GM19240 (cell line): ENCODE measurements at regions not wholly inside any gene's neighbourhood (a gene's known extent, or its start where the extent isn't known, plus 50 kb on each side); places are given as distances from the start of the nearest gene placed in this dataset.
"Not testable (repeated sequence)": the region's sequence is repeated elsewhere in the genome, so short reads cannot be mapped to it uniquely, and the experiment has no call there.

ENCODE experiments used
- DNase-seq: peaks from one replicate; pipeline ENCODE4 v3.0.0; 2011; ENCODE audit warnings: low spot score; ENCODE audit not compliant: insufficient read length

GRCh38 chr5:91963166-91963565 is 580.0 kb upstream of the ARRDC3 start:
- DNase-seq, result no peak

- DNase-seq, result no peak
Observed at GRCh38 chr5:91957666-91958065, 574.5 kb upstream of the ARRDC3 start.

DNA sequence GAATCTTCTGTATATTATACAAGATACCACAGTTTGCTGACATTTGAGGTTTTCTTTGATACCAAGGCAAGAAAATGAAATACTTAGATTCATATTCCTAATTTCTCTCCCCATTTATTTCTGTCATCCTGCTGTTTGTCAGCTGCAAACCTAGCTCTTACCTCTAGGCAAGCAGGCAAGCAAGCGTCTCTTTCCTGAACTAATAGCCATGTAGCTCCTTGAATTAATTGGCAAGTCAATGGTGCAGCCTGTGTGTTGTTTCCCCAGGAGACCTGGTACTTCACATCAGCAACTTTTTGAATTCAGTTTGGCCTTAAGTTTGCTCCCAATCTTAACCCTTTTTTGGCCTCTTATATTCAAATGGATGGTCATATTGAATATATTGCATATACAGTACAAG is 573.6 kb upstream of the ARRDC3 start:
- no peak for DNase-seq

DNA sequence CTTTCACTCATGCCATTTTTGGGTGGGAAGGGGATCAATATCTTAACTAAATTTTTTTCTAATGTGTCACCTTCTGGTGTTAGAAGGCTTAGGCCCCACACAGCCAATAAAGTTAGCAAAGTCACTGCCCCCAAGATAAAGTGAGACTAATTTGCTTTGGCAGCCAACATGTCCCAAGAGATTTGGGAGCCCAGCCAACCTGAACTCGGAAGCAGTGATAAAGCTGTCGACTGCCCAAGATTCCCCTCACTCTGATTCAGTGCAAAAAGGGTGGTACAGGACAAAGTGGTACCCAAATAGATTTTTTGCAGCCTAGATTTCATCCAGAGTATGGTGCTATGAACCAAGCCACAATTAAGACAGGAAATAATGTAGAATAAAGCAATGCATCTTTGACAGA is 572.5 kb upstream of the ARRDC3 start:
- DNase-seq, result no peak

- DNase-seq, result no peak
Observed at GRCh38 chr5:91954136-91954535, 571.0 kb upstream of the ARRDC3 start.

DNA sequence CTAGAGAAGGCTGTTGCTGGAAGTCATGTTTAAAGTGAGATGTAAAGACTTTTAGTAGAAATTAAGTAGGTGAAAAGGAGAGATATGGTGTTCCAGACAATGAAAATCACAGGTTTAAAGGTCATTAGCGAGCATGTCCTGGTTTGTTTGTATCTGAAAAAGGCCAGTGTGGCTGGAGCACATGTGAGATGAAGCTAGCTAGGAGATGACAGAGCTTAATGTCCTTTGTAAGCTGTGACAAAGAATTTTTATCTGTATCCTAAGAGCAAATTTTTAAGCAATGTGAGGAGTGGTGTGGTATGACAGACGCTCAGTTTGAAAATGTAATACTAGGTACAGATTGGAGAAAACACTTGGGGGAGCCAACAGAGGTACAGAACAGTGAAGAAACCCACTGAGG is 567.2 kb upstream of the ARRDC3 start:
- no peak for DNase-seq

DNA sequence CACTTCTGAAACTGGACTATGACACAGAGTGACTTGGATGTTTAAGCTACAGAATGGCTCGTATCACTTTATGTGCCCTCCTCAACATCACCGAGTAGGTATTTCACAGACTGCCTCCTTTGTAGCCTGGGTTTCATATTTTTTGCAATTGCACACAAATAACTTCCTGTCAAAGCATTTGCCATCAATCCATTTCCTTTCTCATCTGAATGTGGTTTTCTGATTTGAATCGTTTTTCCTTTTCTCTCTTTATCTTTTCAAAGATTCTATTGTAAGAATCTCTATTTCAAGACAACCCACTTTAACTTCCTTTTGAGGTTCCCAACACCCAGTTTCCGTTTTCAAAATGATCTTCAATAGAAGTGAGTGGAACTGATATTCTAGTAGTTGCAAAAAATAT is 563.8 kb upstream of the ARRDC3 start:
- no peak for DNase-seq

GRCh38 chr5:91941588-91941987 is 558.5 kb upstream of the ARRDC3 start:
- no peak for DNase-seq

DNA sequence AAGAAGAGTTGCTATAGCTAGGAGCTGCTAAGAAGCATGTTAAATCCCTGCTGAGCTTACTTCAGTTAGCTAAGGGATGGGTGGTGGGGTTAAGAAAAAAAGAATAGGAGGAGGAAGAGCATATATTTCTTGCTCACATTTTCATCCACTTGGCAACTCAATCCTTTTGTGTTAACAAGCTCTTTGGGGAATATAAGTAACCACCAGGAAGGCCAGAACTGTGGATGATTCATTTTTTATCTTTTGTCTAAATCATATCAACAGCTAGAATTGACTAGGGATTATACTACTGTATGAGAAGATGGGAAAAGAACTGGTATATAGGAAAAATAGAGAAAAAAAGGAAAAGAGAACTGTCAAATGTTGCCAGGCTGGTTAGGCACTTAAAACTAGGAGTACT is 555.3 kb upstream of the ARRDC3 start:
- DNase-seq, result no peak

DNA sequence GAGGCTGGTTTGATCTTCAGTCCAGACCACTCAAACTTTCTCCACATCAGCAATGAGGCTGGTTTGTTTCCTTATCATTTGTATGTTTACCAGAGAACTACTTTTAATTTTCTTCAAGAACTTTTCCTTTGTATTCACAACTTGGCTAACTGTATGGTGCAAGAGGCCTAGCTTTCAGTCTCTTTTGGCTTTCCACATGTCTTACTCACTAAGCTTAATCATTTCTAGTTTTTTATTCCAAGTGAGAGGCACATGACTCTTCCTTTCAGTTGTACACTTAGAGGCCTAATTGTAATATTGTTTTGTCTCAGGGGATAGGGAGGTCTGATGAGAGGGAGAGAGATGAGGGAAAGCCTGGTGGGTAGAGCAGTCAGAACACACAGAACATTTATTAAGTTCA is 554.0 kb upstream of the ARRDC3 start:
- no peak for DNase-seq

DNA sequence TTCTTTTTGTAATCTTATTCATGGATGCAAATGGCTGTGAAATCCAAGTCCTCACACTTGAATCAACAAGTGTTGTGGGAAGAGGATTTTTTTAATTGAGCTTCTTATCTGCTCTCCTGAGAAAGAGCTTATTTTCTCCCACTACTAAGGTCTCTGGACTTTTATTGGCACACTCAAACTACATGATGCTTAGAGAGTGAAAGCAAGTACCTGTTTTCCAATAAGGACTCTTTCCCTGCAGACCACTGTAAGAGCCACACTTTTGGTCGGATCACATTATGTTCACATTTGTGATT is 546.4 kb upstream of the ARRDC3 start:
- DNase-seq, result no peak

- DNase-seq, result peak; percentile 0
Observed at GRCh38 chr5:91928754-91929521, 545.8 kb upstream of the ARRDC3 start.

DNA sequence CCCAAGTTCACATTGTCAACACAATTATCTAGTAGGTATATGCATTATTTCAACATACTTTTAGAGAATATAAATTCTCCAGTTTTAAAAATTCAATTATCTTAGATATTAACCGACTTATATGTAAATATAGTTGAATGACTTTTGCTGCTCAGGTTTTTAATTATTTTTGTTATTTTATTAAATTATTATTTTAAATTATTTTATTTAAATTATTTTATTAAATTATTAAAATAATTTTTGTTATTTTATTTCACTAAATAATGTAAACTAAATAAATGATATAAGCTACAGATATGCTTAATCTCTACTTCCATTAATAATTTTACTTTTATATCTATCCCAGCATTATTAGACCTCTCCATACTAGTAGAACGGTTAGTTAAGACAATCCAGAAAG is 544.3 kb upstream of the ARRDC3 start:
- no peak for DNase-seq

- no peak for DNase-seq
Observed at GRCh38 chr5:91925249-91925648, 542.1 kb upstream of the ARRDC3 start.

- not testable (repeated sequence) for DNase-seq
Observed at GRCh38 chr5:91917037-91917814, 534.1 kb upstream of the ARRDC3 start.

DNA sequence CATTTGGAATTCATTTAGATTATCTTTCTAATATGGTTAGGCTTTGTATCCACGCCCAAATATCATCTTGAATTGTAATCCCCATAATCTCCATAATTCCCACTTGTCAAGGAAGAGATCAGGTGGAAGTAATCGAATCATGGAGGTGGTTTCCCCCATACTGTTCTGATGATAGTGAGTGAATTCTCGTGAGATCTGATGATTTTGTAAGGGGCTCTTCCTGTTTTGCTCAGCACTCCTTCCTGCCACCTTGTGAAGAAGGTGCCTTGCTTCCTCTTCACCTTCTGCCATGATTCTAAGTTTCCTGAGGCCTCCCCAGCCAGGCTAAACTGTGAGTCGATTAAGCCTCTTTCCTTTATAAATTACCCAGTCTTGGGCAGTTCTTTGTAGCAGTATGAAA is 527.5 kb upstream of the ARRDC3 start:
- DNase-seq, result no peak

- no peak for DNase-seq
Observed at GRCh38 chr5:91910247-91910646, 527.1 kb upstream of the ARRDC3 start.

GRCh38 chr5:91906494-91906893 is 523.4 kb upstream of the ARRDC3 start:
- no peak for DNase-seq

GRCh38 chr5:91906027-91906426 is 522.9 kb upstream of the ARRDC3 start:
- DNase-seq, result no peak

DNA sequence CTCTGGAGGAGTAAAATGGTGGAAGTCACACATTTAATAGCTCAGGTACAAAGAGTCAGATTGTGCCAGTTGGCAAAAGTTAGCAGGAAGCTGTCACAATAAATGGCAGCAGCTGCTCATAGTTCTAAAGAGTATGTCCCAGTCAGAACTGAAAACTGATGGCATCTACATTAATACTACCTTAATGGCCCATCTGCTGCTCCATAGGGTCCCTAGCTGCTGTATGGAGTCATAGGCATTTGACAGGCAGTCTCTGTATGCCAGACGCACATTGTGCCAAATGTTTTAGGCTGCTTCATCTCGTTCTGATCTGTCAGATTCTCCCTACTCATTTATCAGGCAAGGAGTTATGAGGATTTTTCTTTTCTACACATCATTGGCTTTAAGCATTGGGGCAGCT is 515.8 kb upstream of the ARRDC3 start:
- no peak for DNase-seq

GRCh38 chr5:91898019-91898418 is 514.9 kb upstream of the ARRDC3 start:
- DNase-seq, result no peak

DNA sequence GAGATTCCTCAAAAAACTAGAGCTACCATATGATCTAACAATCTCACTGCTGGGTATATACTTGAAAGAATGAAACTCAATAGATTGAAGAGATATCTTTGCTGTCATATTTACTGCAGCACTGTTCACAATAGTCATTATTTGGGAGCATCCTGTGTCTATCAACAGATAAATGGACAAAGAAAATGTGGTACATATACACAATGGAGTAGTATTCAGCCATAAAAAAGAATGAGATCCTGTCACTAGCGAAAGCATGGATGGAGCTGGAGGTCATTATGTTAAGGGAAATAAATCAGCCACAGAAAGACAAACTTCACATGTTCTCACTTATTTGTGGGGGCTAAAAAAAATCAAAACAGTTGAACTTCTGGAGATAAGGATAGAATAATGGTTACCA is 505.7 kb upstream of the ARRDC3 start:
- no peak for DNase-seq
